Mammary epithelial cell (primary cell): ENCODE measurements at regions not wholly inside any gene's neighbourhood (a gene's known extent, or its start where the extent isn't known, plus 50 kb on each side); places are given as distances from the start of the nearest gene placed in this dataset.
"Not testable (repeated sequence)": the region's sequence is repeated elsewhere in the genome, so short reads cannot be mapped to it uniquely, and the experiment has no call there.

Source experiments
- EZH2 ChIP-seq: IDR thresholded peaks from 2 replicates; pipeline ENCODE4 v1.6.1; 2012; ENCODE audit warnings: low read length, inconsistent platforms, borderline replicate concordance
- TF ChIP-seq, protein P1 (sequence below), 2 donors: IDR thresholded peaks in 1 of 2; conservative IDR thresholded peaks in 1 of 2; 2 replicates each; pipeline ENCODE4 v1.5.1; 2011 to 2012; ENCODE audit warnings: inconsistent platforms in 2 of 2, low read length in 2 of 2, mild to moderate bottlenecking in 2 of 2, control low read depth in 1 of 2, low read depth in 1 of 2; ENCODE audit not compliant: insufficient read depth in 1 of 2; ENCODE audit errors: extremely low read depth in 1 of 2

GRCh38 chr20:52424357-52424942 lies 232.9 kb upstream of the ZFP64 start:
- TF ChIP-seq, protein P1, sequence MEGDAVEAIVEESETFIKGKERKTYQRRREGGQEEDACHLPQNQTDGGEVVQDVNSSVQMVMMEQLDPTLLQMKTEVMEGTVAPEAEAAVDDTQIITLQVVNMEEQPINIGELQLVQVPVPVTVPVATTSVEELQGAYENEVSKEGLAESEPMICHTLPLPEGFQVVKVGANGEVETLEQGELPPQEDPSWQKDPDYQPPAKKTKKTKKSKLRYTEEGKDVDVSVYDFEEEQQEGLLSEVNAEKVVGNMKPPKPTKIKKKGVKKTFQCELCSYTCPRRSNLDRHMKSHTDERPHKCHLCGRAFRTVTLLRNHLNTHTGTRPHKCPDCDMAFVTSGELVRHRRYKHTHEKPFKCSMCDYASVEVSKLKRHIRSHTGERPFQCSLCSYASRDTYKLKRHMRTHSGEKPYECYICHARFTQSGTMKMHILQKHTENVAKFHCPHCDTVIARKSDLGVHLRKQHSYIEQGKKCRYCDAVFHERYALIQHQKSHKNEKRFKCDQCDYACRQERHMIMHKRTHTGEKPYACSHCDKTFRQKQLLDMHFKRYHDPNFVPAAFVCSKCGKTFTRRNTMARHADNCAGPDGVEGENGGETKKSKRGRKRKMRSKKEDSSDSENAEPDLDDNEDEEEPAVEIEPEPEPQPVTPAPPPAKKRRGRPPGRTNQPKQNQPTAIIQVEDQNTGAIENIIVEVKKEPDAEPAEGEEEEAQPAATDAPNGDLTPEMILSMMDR (conservative IDR thresholded peaks at IDR 0.05 in 1 of 2, IDR thresholded peaks at IDR 0.05 in 1 of 2; ENCODE audit: extremely low read depth in 1 of 2, insufficient read depth in 1 of 2, low read depth in 1 of 2, low read length in 2 of 2): not testable (repeated sequence)
- TF ChIP-seq EZH2: not testable (repeated sequence)
